AG04450 (cell line): ENCODE measurements at regions not wholly inside any gene's neighbourhood (a gene's known extent, or its start where the extent isn't known, plus 50 kb on each side); places are given as distances from the start of the nearest gene placed in this dataset.

Experiments used
- CTCF ChIA-PET: fragments of 300-600, 350-600 bp; formaldehyde crosslinking; extraction: SDS; loops from one replicate; lab custom pipeline; 2022; ENCODE audit warnings: antibody characterized with exemption, inconsistent platforms; lab: Charles Lee
- POLR2A ChIA-PET: fragments of 350-600 bp; formaldehyde crosslinking; extraction: SDS; loops from one replicate; lab custom pipeline; 2021; ENCODE audit warnings: antibody characterized with exemption, inconsistent platforms; lab: Yijun Ruan, JAX
- DNase-seq: peaks from one replicate; pipeline ENCODE4 v3.0.0-alpha.2; 2011; ENCODE audit warnings: low read depth, low spot score
- H3K27ac ChIP-seq: one replicate; pipeline ENCODE4 v1.5.1; 2012; ENCODE audit warnings: low read depth, low read length, control low read depth
- H3K27me3 ChIP-seq: one replicate; pipeline ENCODE4 v1.6.0; 2012; ENCODE audit warnings: low read length; ENCODE audit not compliant: control insufficient read depth, insufficient read depth
- H3K4me3 ChIP-seq: 2 replicates; pipeline ENCODE4 v1.5.1; 2011; ENCODE audit warnings: mild to moderate bottlenecking, low read depth, low read length, control low read depth
- H3K9me3 ChIP-seq: 2 replicates; pipeline ENCODE4 v1.5.1; 2012; ENCODE audit warnings: low read length; ENCODE audit not compliant: control insufficient read depth, insufficient read depth
- CTCF ChIP-seq: IDR thresholded peaks from 2 replicates; pipeline ENCODE4 v1.5.1; 2011; ENCODE audit warnings: low read depth, low read length, control low read depth, inconsistent platforms

GRCh38 chr2:2669316-2669715, 338.2 kb upstream of the MYT1L start:
- peaks cover 55% of the 10 kb centered on the region for H3K9me3 ChIP-seq
- ChIA-PET CTCF (no interaction called here), POLR2A (no interaction called here)

GRCh38 chr2:2668681-2669265, 337.7 kb upstream of the MYT1L start:
- ChIA-PET POLR2A (no interaction called here), CTCF (no interaction called here)
- TF ChIP-seq CTCF: no peak
- no peak overlapping the region for H3K4me3 ChIP-seq
- H3K27ac ChIP-seq: no peak overlapping the region
- peaks cover 55% of the 10 kb centered on the region for H3K9me3 ChIP-seq
- no peaks in the 10 kb centered on the region for H3K27me3 ChIP-seq
- DNase-seq: no peak

More at GRCh38 chr2:2669316-2669715, 338.2 kb upstream of the MYT1L start:
- Histone ChIP-seq H3K4me3 (no peak overlapping the region), H3K27ac (no peak overlapping the region), H3K27me3 (no peaks in the 10 kb centered on the region)
- TF ChIP-seq CTCF: no peak
- no peak for DNase-seq

- H3K4me3 ChIP-seq: no peak overlapping the region
- H3K9me3 ChIP-seq: peaks cover 63% of the 10 kb centered on the region
- H3K27me3 ChIP-seq: no peaks in the 10 kb centered on the region
- H3K27ac ChIP-seq: no peak overlapping the region
- DNase-seq: no peak
- ChIA-PET POLR2A (no interaction called here), CTCF (no interaction called here)
- TF ChIP-seq CTCF: no peak
These were observed 336.6 kb upstream of the MYT1L start for GRCh38 chr2:2667690-2668089.

- ChIA-PET POLR2A (no interaction called here), CTCF (no interaction called here)
- Histone ChIP-seq H3K27me3 (no peaks in the 10 kb centered on the region), H3K27ac (peak overlapping the region; percentile 57), H3K9me3 (peaks cover 71% of the 10 kb centered on the region), H3K4me3 (no peak overlapping the region)
- TF ChIP-seq CTCF: no peak
- DNase-seq: no peak
These were observed 334.7 kb upstream of the MYT1L start for GRCh38 chr2:2665834-2666133.

- TF ChIP-seq CTCF: no peak
- peaks cover 65% of the 10 kb centered on the region for H3K9me3 ChIP-seq
- CTCF ChIA-PET: no interaction called here
- peak overlapping the region; percentile 57 for H3K27ac ChIP-seq
- peak; percentile 77 for DNase-seq
- POLR2A ChIA-PET: no interaction called here
- H3K27me3 ChIP-seq: no peaks in the 10 kb centered on the region
- H3K4me3 ChIP-seq: no peak overlapping the region
These were observed 334.1 kb upstream of the MYT1L start for GRCh38 chr2:2664989-2665833.
